ENCODE measurements at regions not wholly inside any gene's neighbourhood (a gene's known extent, or its start where the extent isn't known, plus 50 kb on each side); places are given as distances from the start of the nearest gene placed in this dataset.
"Not testable (repeated sequence)": the region's sequence is repeated elsewhere in the genome, so short reads cannot be mapped to it uniquely, and the experiment has no call there.

GRCh38 chr1:164093543-164093942 is 465.4 kb upstream of the PBX1 start:
- in situ Hi-C loops (cut with HindIII; ENCODE audit: low pct_ligation_motif_present, low pct_unique_long_range_greater_than_20kb, low sequenced_read_pairs), result no loop called here
- no peak for DNase-seq

- in situ Hi-C loops (cut with HindIII; ENCODE audit: low pct_ligation_motif_present, low pct_unique_long_range_greater_than_20kb, low sequenced_read_pairs), result no loop called here
- no peak for DNase-seq
These were observed 457.2 kb upstream of the PBX1 start for GRCh38 chr1:164101802-164102201.

DNA sequence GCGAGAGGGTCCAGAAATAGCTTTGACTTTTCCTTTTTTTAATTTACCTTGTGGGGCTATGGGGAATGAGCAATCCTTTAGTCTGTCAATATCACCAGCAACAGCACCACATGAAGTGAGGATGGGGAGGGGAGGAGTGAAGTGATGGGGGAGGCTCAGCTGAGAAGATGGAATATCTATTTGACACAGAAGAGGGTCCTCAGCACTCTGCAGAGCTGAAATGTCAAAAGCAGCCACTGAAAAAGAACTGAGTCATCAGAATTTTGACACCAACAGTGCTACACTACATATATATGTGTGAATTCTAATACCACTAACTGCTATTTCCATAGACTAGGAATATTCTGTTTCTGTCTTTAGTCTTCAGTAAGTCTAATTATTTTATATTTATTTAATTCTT is 427.0 kb upstream of the PBX1 start:
- in situ Hi-C loops (cut with HindIII; ENCODE audit: low pct_ligation_motif_present, low pct_unique_long_range_greater_than_20kb, low sequenced_read_pairs), result no loop called here
- no peak for DNase-seq

- in situ Hi-C loops (cut with HindIII; ENCODE audit: low pct_ligation_motif_present, low pct_unique_long_range_greater_than_20kb, low sequenced_read_pairs), result no loop called here
- no peak for DNase-seq
These were observed 421.6 kb upstream of the PBX1 start for GRCh38 chr1:164137273-164137925.

DNA sequence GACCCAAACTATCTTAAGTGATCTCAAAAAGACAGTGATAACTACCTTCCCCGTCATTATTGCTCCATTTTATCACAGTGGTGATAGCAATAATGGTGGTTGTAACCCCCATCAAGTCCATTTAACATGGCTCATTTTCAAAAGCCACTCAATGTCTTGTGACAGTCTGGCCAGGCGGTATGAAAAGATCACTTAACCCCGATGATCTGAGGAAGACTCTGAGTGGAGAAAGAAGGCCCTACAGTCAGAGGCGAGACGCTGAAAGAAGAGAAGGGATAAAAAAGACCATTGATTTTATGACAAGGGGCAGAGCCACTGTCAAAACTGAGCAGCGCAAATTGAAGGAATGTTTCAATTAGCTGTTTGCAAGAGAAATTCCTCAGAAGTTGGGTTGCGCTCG is 417.2 kb upstream of the PBX1 start:
- in situ Hi-C loops (cut with HindIII; ENCODE audit: low pct_ligation_motif_present, low pct_unique_long_range_greater_than_20kb, low sequenced_read_pairs), result no loop called here
- DNase-seq, result no peak

- in situ Hi-C loops (cut with HindIII; ENCODE audit: low pct_ligation_motif_present, low pct_unique_long_range_greater_than_20kb, low sequenced_read_pairs), result no loop called here
- no peak for DNase-seq
These were observed 404.4 kb upstream of the PBX1 start for GRCh38 chr1:164154622-164155021.

- no peak for DNase-seq
- in situ Hi-C loops (cut with HindIII; ENCODE audit: low pct_ligation_motif_present, low pct_unique_long_range_greater_than_20kb, low sequenced_read_pairs), result no loop called here
These were observed 403.6 kb upstream of the PBX1 start for GRCh38 chr1:164155347-164155746.

DNA sequence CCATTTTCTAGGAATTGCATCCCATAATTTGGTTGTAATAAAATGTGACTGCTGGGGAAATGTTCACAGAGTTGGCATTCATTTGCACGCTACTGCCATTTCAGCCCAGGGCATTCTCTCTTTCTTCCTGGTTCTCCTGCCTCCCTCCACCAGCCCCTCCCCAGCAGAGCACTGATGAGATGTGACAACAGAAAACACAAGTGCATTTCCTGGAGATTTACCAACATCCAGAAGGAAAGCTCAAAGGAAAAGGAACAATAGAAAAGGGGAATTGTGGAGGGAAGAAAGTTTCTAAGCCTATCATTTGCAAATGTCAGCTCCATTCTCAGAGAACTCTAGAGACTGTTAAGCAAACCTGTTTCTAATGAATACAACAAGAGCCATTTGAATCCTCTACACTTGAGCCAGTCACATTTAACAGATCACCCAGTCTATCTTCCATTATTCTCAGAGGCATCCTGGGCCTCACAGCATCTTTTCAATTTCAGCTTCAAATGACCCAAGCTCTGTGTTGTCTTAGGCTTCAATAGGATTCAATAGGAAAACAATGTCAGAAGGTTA is 395.6 kb upstream of the PBX1 start:
- in situ Hi-C loops (cut with HindIII; ENCODE audit: low pct_ligation_motif_present, low pct_unique_long_range_greater_than_20kb, low sequenced_read_pairs), result no loop called here

GRCh38 chr1:164165466-164165865 is 393.5 kb upstream of the PBX1 start:
- in situ Hi-C loops (cut with HindIII; ENCODE audit: low pct_ligation_motif_present, low pct_unique_long_range_greater_than_20kb, low sequenced_read_pairs), result no loop called here
- DNase-seq, result no peak

More for the DNA sequence above, 395.6 kb upstream of the PBX1 start:
- no peak for DNase-seq

DNA sequence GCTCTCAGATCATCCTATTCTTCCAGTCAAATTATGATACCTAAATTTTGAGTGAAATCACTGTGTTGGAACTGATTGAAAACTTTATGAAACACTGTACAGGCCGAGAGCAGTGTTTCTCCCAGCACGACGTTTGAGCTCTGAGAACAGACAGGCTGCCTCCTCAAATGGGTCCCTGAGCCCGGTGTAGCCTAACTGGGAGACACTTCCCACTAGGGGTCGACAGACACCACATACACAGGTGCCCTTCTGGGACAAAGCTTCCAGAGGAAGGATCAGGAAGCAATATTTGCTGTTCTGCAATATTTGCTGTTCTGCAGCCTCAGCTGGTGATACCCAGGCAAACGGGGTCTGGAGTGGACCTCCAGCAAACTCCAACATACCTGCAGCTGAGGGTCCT is 392.5 kb upstream of the PBX1 start:
- in situ Hi-C loops (cut with HindIII; ENCODE audit: low pct_ligation_motif_present, low pct_unique_long_range_greater_than_20kb, low sequenced_read_pairs), result not testable (repeated sequence)
- DNase-seq, result peak; percentile 35

- in situ Hi-C loops (cut with HindIII; ENCODE audit: low pct_ligation_motif_present, low pct_unique_long_range_greater_than_20kb, low sequenced_read_pairs), result no loop called here
- DNase-seq, result no peak
These were observed 381.9 kb upstream of the PBX1 start for GRCh38 chr1:164177118-164177517.

DNA sequence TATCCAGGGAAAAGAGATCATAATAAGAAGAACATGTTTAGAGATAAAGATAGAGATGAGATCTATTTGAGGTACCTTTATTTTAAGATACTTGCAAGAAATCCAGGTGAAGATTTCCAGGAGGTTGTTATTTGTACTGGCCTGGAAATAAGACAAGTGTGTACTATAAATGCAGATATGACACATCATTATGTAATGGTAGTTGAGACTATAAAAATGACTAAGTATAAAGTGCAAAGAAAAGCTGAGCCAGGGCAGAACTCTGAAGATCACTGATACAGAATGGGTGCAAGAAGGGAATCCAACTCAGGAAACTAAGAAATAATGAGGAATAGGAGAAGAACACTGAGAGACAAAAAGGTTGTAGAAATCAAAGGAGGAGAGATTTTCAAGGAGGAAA is 378.2 kb upstream of the PBX1 start:
- DNase-seq, result no peak

DNA sequence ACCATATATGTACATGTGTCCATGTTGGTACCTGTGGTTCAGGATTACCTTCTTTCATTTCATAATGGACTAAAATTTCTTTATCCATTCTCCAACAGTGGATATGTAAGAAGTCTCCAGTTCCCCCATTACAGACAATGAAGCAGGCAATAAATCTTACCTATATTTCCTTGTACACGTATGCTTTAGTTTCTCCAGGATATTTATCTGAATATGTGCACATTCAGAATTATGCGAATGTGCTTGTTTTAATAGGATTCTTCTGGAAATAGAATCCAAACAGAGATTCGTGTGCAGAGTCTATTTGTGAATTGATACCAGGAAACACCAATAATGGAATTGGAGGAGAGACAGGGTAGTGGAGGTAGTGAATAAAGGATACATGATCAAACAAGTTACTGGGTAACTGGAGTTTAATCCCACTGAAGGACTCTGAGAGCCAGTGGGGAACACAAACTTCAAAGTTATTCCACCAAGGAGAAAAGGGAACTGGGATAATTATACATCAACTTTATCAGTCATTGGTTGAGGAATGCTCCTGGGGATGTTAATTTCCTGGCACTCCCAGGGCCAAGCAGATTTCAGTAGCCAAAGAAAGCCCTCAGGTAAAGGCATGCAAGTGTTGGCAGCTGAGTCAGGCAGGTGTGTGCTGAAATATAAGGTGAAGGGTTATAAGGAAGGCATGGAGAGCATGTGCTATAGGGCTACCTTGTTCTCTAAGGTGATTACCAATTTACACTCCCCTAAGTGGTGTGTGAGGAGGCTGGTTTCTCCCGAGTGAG is 374.9 kb upstream of the PBX1 start:
- in situ Hi-C loops (cut with HindIII; ENCODE audit: low pct_ligation_motif_present, low pct_unique_long_range_greater_than_20kb, low sequenced_read_pairs), result no loop called here
- DNase-seq, result no peak

More for the DNA sequence above, 378.2 kb upstream of the PBX1 start:
- in situ Hi-C loops (cut with HindIII; ENCODE audit: low pct_ligation_motif_present, low pct_unique_long_range_greater_than_20kb, low sequenced_read_pairs), result no loop called here

- in situ Hi-C loops (cut with HindIII; ENCODE audit: low pct_ligation_motif_present, low pct_unique_long_range_greater_than_20kb, low sequenced_read_pairs), result no loop called here
- DNase-seq, result no peak
These were observed 372.1 kb upstream of the PBX1 start for GRCh38 chr1:164186881-164187280.

DNA sequence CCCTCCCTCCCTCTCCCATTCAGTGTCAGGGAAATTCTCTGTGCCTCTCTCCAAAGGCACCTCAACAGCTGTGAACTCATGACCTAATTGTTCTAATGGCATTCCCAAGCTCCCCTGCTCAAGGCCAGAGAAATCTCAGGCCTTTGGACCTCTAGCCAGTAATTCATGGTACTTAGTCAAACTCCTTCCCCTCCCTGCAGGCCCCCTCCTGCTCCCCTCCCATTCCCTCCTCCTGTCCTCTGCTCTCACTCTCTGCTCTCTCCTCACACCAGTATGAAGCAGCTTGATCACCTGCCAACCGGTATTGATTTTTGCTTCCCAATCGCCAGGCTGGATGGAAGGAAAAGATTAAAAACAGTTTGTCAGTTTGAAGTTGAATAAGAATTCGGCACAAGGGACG is 370.5 kb upstream of the PBX1 start:
- in situ Hi-C loops (cut with HindIII; ENCODE audit: low pct_ligation_motif_present, low pct_unique_long_range_greater_than_20kb, low sequenced_read_pairs), result no loop called here
- no peak for DNase-seq

- DNase-seq, result no peak
- in situ Hi-C loops (cut with HindIII; ENCODE audit: low pct_ligation_motif_present, low pct_unique_long_range_greater_than_20kb, low sequenced_read_pairs), result no loop called here
These were observed 367.8 kb upstream of the PBX1 start for GRCh38 chr1:164191191-164191590.

DNA sequence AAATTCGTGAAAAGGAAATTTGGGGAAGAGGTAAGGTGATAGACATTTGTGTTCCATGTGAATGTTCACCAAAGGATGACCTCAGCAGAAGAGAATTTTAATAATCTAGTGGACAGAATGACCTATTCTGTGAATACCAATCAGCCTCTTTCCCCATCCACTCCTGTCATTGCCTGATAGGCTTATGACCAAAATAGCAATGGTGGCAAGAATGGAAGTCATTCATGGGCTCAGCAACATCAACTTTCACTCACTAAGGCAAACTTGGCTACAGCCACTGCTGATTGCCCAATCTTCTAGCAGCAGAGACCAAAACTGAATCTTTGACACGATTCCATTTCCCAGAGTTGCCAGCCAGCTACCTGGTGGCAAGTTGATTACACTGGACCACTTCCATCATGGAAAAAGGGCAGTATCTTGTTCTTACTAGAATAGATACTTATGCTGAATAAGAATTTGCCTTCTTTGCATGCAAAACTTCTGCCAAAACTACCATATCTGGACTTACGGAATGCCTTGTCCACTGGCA is 348.7 kb upstream of the PBX1 start:
- DNase-seq, result no peak
- in situ Hi-C loops (cut with HindIII; ENCODE audit: low pct_ligation_motif_present, low pct_unique_long_range_greater_than_20kb, low sequenced_read_pairs), result no loop called here

DNA sequence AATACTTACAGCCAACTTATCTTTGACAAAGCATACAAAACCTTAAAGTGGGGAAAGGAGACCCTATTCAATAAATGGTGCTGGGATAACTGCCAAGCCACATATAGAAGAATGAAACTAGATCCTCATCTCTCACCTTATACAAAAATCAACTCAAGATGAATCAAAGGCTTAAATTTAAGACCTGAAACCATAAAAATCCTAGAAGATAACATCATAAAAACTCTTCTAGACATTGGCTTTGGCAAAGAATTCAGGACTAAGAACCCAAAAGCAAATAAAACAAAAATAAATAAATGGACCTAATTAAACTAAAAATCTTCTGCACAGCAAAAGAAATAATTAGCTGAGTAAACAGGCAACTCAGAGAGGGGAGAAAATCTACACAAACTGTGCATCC is 335.6 kb upstream of the PBX1 start:
- DNase-seq, result no peak
- in situ Hi-C loops (cut with HindIII; ENCODE audit: low pct_ligation_motif_present, low pct_unique_long_range_greater_than_20kb, low sequenced_read_pairs), result no loop called here

DNA sequence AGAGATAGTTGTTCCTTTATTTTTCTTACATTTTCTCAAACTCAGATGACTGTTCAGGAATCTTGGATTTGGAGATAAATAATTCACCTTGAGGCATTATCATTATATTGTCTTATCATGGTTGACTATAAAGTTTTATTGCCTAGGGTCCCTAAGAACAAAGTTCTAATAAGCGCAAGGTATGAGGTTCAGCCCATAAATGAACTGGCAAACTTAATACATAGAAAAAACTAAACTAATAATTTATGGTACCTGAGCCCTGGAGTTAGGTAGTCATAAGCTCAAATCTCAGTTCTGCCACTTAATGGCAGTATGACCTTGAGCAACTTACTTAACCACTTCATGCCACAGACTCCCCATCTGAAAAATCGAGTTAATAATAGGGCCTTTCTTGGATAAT is 334.0 kb upstream of the PBX1 start:
- in situ Hi-C loops (cut with HindIII; ENCODE audit: low pct_ligation_motif_present, low pct_unique_long_range_greater_than_20kb, low sequenced_read_pairs), result no loop called here
- DNase-seq, result no peak

DNA sequence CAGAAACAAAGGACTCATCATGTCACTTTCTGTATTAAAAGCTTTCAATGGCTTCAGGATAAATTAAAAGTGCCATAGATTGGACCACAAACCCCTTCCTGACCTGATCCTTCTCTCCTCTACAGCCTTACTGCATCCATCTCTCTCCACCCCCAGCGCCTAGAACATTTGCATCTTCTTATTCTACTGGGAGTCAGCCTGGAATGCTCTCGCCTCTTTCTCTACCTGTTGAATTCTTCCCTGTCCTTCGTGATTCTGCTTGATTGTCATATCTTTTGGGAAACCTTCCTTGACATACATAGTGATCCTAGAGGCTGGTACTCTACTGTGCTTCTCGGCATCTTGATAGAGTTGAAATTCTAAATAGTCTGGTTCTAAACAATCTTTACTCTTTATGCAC is 332.0 kb upstream of the PBX1 start:
- in situ Hi-C loops (cut with HindIII; ENCODE audit: low pct_ligation_motif_present, low pct_unique_long_range_greater_than_20kb, low sequenced_read_pairs), result no loop called here
- no peak for DNase-seq
